Caco-2 (cell line): ENCODE measurements at regions not wholly inside any gene's neighbourhood (a gene's known extent, or its start where the extent isn't known, plus 50 kb on each side); places are given as distances from the start of the nearest gene placed in this dataset.

ENCODE experiments used
- BruUV-seq: library from RNA; stranded (reverse); fragments of 400-500 nt; replicated peaks from 2 replicates; lab custom pipeline; 2021; lab: Mats Ljungman, UMichigan
- CTCF ChIA-PET: fragments of 300-600 bp; sonication (Branson Sonifier 250); formaldehyde crosslinking; loops from one replicate; lab custom pipeline; 2022; ENCODE audit warnings: antibody characterized with exemption; lab: Charles Lee
- POLR2A ChIA-PET: fragments of 300-600 bp; sonication (Branson Sonifier 250); formaldehyde crosslinking; loops from one replicate; lab custom pipeline; 2022; ENCODE audit warnings: antibody characterized with exemption; lab: Charles Lee
- DNase-seq, 2 experiments: peaks; one replicate each; pipeline versions ENCODE4 v3.0.0 to v3.0.0-alpha.2; 2020 to 2022
- H3K27me3 ChIP-seq: replicated peaks from 2 replicates; pipeline ENCODE4 v1.6.0; 2011; ENCODE audit warnings: low read length; ENCODE audit not compliant: control insufficient read depth, insufficient read depth
- H3K36me3 ChIP-seq: 2 replicates; pipeline ENCODE4 v1.5.1; 2011; ENCODE audit warnings: low read length; ENCODE audit not compliant: control insufficient read depth, insufficient read depth
- H3K4me1 ChIP-seq: fragments of 250-450 bp; sonication (Bioruptor Pico); 2 replicates; pipeline ENCODE4 v1.5.1; 2020; ENCODE audit warnings: mild to moderate bottlenecking
- H3K4me3 ChIP-seq: 2 replicates; pipeline ENCODE4 v1.5.1; 2011; ENCODE audit warnings: low read depth, mild to moderate bottlenecking, control low read depth, low read length
- H3K9me3 ChIP-seq: fragments of 250-450 bp; sonication (Bioruptor Pico); 2 replicates; pipeline ENCODE4 v1.5.1; 2020; ENCODE audit warnings: mild to moderate bottlenecking, moderate library complexity
- H3K27ac Mint-ChIP-seq: one replicate; pipeline ENCODE4 v1.8.0; 2022; ENCODE audit warnings: mixed read lengths; ENCODE audit not compliant: unreplicated experiment
- H3K27me3 Mint-ChIP-seq: one replicate; pipeline ENCODE4 v1.8.0; 2022; ENCODE audit warnings: mixed read lengths; ENCODE audit not compliant: insufficient read depth, unreplicated experiment
- H3K36me3 Mint-ChIP-seq: one replicate; pipeline ENCODE4 v1.8.0; 2022; ENCODE audit warnings: mild to moderate bottlenecking, mixed read lengths; ENCODE audit not compliant: insufficient read depth, unreplicated experiment
- H3K4me1 Mint-ChIP-seq: one replicate; pipeline ENCODE4 v1.8.0; 2022; ENCODE audit warnings: low read depth, mixed read lengths; ENCODE audit not compliant: unreplicated experiment
- H3K4me3 Mint-ChIP-seq: one replicate; pipeline ENCODE4 v1.8.0; 2022; ENCODE audit warnings: mild to moderate bottlenecking, moderate library complexity, mixed read lengths; ENCODE audit not compliant: unreplicated experiment
- H3K9me3 Mint-ChIP-seq: one replicate; pipeline ENCODE4 v1.8.0; 2022; ENCODE audit warnings: mixed read lengths; ENCODE audit not compliant: unreplicated experiment
- CTCF ChIP-seq, 2 experiments: fragments of 200-600 bp in 1 of 2; IDR thresholded peaks; 1 replicate in 1 of 2; 2 replicates in 1 of 2; pipeline versions ENCODE4 v1.5.1 to v1.8.0; 2011 to 2022; ENCODE audit warnings: antibody characterized with exemption in 1 of 2, control low read depth in 1 of 2, inconsistent platforms in 1 of 2, low read depth in 1 of 2, low read length in 1 of 2, mild to moderate bottlenecking in 1 of 2, moderate library complexity in 1 of 2; ENCODE audit not compliant: insufficient read depth in 1 of 2, severe bottlenecking in 1 of 2, unreplicated experiment in 1 of 2
- intact Hi-C: fragments of 100-400 bp; cut with micrococcal nuclease; formaldehyde crosslinking; loops from one replicate; pipeline ENCODE4 v1.10.0; 2022; ENCODE audit not compliant: unreplicated experiment

GRCh38 chr20:12823734-12824133 lies 185.0 kb upstream of the SPTLC3 start:
- no peaks in the 10 kb centered on the region for H3K4me1 Mint-ChIP-seq
- no TSS peak for BruUV-seq

GRCh38 chr20:12824328-12825225 lies 184.2 kb upstream of the SPTLC3 start:
- ChIA-PET POLR2A (no interaction called here), CTCF (no interaction called here)
- no peaks in the 10 kb centered on the region for H3K36me3 ChIP-seq
- no peak overlapping the region for H3K4me3 ChIP-seq
- no TSS peak for BruUV-seq
- TF ChIP-seq CTCF (IDR thresholded peaks at IDR 0.05; ENCODE audit: insufficient read depth in 1 of 2, low read depth in 1 of 2, low read length in 1 of 2, severe bottlenecking in 1 of 2, unreplicated experiment in 1 of 2): no peak
- Mint-ChIP-seq H3K4me3 (no peak overlapping the region), H3K27ac (no peak overlapping the region), H3K9me3 (no peaks in the 10 kb centered on the region), H3K27me3 (peaks cover 16% of the 10 kb centered on the region), H3K36me3 (peaks cover 5% of the 10 kb centered on the region), H3K4me1 (no peaks in the 10 kb centered on the region)
- H3K27me3 ChIP-seq: no peaks in the 10 kb centered on the region
- DNase-seq: no peak
- intact Hi-C loops: no loop called here
- H3K4me1 ChIP-seq: no peaks in the 10 kb centered on the region
- H3K9me3 ChIP-seq: no peaks in the 10 kb centered on the region

More at GRCh38 chr20:12823734-12824133, 185.0 kb upstream of the SPTLC3 start:
- Histone ChIP-seq H3K9me3 (no peaks in the 10 kb centered on the region), H3K4me3 (no peak overlapping the region), H3K36me3 (no peaks in the 10 kb centered on the region), H3K4me1 (no peaks in the 10 kb centered on the region), H3K27me3 (no peaks in the 10 kb centered on the region)
- TF ChIP-seq CTCF (IDR thresholded peaks at IDR 0.05; ENCODE audit: insufficient read depth in 1 of 2, low read depth in 1 of 2, low read length in 1 of 2, severe bottlenecking in 1 of 2, unreplicated experiment in 1 of 2): no peak
- Mint-ChIP-seq H3K27ac (no peak overlapping the region), H3K9me3 (no peaks in the 10 kb centered on the region), H3K4me3 (no peak overlapping the region), H3K36me3 (peaks cover 5% of the 10 kb centered on the region), H3K27me3 (peaks cover 16% of the 10 kb centered on the region)
- POLR2A ChIA-PET: no interaction called here
- DNase-seq: no peak
- CTCF ChIA-PET: no interaction called here
- intact Hi-C loops: no loop called here

- BruUV-seq: no TSS peak
- Mint-ChIP-seq H3K4me3 (no peak overlapping the region), H3K36me3 (peaks cover 5% of the 10 kb centered on the region), H3K4me1 (no peaks in the 10 kb centered on the region), H3K27me3 (peaks cover 16% of the 10 kb centered on the region), H3K9me3 (no peaks in the 10 kb centered on the region), H3K27ac (no peak overlapping the region)
- intact Hi-C loops: no loop called here
- TF ChIP-seq CTCF (IDR thresholded peaks at IDR 0.05; ENCODE audit: insufficient read depth in 1 of 2, low read depth in 1 of 2, low read length in 1 of 2, severe bottlenecking in 1 of 2, unreplicated experiment in 1 of 2): no peak
- H3K36me3 ChIP-seq: no peaks in the 10 kb centered on the region
- no peaks in the 10 kb centered on the region for H3K4me1 ChIP-seq
- POLR2A ChIA-PET: no interaction called here
- no peaks in the 10 kb centered on the region for H3K27me3 ChIP-seq
- no peak for DNase-seq
- H3K9me3 ChIP-seq: no peaks in the 10 kb centered on the region
- CTCF ChIA-PET: no interaction called here
- no peak overlapping the region for H3K4me3 ChIP-seq
These were observed 183.6 kb upstream of the SPTLC3 start for GRCh38 chr20:12825226-12825595.
